ENCODE measurements at regions not wholly inside any gene's neighbourhood (a gene's known extent, or its start where the extent isn't known, plus 50 kb on each side); places are given as distances from the start of the nearest gene placed in this dataset.

DNA sequence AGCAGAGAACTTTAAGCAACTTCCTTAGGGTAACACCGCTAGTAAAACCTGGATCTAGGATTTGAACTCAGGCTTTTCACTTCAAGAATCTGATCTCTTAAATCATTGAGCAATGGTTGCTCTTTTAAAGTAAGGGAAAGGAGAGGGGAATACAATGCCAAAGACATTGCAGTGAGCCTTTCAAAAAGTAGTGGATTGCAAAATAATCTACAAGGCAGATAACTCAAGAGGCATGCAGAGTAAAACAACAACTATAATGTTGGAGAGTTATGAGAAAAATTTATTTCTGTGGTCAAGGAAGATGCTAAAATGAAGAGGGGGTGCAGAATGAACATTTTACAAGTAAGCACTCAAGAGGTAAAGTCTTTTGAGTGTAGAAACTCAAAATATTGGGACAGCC lies 432.6 kb downstream of the C12orf50 start:
- no peak for TF ChIP-seq ZNF768 (tag by site-specific recombination; IDR thresholded peaks at IDR 0.05)
- TF ChIP-seq, protein P1, sequence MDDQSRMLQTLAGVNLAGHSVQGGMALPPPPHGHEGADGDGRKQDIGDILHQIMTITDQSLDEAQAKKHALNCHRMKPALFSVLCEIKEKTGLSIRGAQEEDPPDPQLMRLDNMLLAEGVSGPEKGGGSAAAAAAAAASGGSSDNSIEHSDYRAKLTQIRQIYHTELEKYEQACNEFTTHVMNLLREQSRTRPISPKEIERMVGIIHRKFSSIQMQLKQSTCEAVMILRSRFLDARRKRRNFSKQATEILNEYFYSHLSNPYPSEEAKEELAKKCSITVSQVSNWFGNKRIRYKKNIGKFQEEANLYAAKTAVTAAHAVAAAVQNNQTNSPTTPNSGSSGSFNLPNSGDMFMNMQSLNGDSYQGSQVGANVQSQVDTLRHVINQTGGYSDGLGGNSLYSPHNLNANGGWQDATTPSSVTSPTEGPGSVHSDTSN (CRISPR knock-in tag; IDR thresholded peaks at IDR 0.05) = no peak
- no peak for TF ChIP-seq ZFP37 (tag by site-specific recombination; IDR thresholded peaks at IDR 0.05)
- TF ChIP-seq CTCF (tag by site-specific recombination; IDR thresholded peaks at IDR 0.05) = no peak
- no peak for TF ChIP-seq ZNF449 (tag by site-specific recombination; IDR thresholded peaks at IDR 0.05)
- no peak for TF ChIP-seq ZNF223 (tag by site-specific recombination; IDR thresholded peaks at IDR 0.05)
- TF ChIP-seq, protein P2, sequence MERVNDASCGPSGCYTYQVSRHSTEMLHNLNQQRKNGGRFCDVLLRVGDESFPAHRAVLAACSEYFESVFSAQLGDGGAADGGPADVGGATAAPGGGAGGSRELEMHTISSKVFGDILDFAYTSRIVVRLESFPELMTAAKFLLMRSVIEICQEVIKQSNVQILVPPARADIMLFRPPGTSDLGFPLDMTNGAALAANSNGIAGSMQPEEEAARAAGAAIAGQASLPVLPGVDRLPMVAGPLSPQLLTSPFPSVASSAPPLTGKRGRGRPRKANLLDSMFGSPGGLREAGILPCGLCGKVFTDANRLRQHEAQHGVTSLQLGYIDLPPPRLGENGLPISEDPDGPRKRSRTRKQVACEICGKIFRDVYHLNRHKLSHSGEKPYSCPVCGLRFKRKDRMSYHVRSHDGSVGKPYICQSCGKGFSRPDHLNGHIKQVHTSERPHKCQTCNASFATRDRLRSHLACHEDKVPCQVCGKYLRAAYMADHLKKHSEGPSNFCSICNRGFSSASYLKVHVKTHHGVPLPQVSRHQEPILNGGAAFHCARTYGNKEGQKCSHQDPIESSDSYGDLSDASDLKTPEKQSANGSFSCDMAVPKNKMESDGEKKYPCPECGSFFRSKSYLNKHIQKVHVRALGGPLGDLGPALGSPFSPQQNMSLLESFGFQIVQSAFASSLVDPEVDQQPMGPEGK (tag by site-specific recombination; IDR thresholded peaks at IDR 0.05) = no peak
- TF ChIP-seq ZNF530 (tag by site-specific recombination; IDR thresholded peaks at IDR 0.05; ENCODE audit: low read depth) = no peak
